Ammon's horn (tissue), 1 donor: ENCODE measurements at regions not wholly inside any gene's neighbourhood (a gene's known extent, or its start where the extent isn't known, plus 50 kb on each side); places are given as distances from the start of the nearest gene placed in this dataset.

ENCODE experiments used
- DNase-seq: peaks from one replicate; pipeline ENCODE4 v3.0.0-alpha.2; 2016; ENCODE audit warnings: low spot score

DNA sequence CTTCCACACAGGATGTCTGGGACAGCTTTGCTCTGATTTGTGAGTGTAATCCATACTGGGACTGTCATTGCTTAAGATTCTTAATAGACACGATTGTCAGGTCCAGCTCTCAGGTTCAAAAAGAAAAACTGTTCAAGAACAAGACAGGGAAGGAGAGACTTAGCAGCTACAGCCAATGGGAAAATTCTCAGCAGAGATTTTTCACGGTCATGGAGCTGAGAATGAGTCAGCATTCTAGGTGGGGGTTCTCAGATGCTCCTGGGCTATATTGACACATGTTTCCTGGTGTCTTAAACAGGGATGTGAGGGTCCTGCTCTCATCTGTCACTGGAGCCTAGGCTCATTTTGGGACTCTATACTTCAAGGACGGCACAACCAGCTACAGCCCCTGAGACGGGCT, 318.3 kb downstream of the RRAGC start:
- no peak for DNase-seq

GRCh38 chr1:38539931-38540330, 319.6 kb downstream of the RRAGC start:
- DNase-seq, result no peak

GRCh38 chr1:38538834-38539233, 320.7 kb downstream of the RRAGC start:
- no peak for DNase-seq

DNA sequence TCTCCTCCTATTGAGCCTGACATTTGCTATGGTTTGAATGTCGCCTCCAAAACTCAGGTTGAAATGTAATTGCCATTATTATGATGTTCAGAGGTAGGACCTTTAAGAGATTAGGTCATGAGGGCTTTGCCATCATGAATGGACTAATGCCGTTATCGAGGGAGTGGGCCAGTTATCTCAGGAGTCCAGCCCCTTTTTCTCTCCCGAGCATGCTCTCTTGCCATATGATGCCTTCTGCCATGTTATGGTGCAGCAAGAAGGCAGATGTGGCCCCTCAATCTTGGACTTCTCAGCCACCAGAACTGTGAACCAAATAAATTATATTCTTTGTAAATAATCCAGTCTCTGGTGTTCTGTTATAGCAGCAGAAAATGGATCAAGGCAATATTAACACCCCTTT, 323.5 kb downstream of the RRAGC start:
- no peak for DNase-seq

- DNase-seq, result no peak
Observed at GRCh38 chr1:38534473-38534823, 325.1 kb downstream of the RRAGC start.

GRCh38 chr1:38533772-38534472, 325.6 kb downstream of the RRAGC start:
- DNase-seq, result no peak

DNA sequence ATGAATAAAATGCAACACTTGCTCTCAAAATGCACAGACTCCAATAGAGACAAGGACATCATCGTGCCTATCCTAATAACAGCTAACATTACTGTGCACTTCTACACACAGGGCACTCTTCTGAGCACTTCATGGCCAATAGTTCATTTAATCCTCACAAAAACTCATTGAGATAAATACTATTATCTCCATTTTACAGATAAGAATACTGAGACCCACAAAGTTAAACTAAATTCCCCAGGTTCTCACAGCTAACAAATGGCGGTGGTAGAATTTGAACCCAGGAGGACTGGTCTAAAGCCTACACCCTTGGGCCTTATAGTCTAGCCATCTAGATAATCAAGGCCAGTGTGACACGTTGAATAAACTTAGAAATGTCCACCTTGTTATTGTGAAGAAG, 328.6 kb downstream of the RRAGC start:
- DNase-seq, result no peak

- no peak for DNase-seq
Observed at GRCh38 chr1:38529946-38530345, 329.6 kb downstream of the RRAGC start.

DNA sequence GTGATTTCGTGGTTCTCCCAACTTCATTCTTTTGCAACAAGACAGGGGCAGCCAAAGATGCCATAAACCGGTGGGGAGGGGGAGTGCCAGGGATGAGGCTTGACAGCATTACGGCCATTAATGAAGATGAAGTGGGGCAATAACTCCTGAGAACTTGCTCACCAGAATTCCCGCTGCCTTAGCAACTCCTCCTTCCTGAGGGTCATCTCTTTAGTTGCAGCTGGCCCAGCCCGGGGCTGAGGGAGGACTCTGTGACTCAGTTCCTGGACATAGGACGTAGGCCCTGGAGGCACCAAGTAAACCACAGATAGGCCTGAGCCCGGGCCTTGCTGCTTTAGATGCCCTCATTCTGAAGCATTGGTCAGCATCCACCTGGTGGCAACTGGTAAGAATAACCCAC, 330.2 kb downstream of the RRAGC start:
- DNase-seq, result no peak

GRCh38 chr1:38528623-38529022, 330.9 kb downstream of the RRAGC start:
- DNase-seq, result no peak

DNA sequence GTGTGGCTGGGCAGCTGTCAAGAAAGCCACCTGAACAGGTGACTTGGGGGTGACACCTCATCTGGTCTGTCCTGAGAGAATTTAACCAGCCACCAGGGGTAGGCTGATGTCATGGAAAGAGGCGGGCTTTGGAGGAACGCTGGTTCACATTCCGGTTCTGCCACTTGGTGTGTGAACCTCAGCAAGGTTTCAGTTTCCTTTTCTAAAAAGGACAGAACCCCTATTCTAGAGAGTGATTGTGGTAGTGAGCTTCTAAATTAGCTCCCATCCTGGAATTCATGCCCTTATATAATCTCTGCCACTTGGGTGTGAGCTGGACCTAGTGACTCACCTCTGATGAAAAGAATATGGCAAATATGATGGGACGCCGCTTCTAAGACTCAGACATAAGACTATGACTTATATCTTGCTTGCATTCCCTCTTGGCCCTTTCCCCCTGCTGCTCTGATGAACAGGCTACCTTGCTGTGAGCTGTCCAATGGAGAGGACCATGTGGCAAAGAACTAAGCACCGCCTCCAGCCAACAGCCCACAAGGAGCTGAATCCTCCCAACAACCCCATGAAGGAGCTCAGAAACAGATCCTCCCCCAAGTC, 332.1 kb downstream of the RRAGC start:
- no peak for DNase-seq

- DNase-seq, result no peak
Observed at GRCh38 chr1:38526046-38526445, 333.5 kb downstream of the RRAGC start.

DNA sequence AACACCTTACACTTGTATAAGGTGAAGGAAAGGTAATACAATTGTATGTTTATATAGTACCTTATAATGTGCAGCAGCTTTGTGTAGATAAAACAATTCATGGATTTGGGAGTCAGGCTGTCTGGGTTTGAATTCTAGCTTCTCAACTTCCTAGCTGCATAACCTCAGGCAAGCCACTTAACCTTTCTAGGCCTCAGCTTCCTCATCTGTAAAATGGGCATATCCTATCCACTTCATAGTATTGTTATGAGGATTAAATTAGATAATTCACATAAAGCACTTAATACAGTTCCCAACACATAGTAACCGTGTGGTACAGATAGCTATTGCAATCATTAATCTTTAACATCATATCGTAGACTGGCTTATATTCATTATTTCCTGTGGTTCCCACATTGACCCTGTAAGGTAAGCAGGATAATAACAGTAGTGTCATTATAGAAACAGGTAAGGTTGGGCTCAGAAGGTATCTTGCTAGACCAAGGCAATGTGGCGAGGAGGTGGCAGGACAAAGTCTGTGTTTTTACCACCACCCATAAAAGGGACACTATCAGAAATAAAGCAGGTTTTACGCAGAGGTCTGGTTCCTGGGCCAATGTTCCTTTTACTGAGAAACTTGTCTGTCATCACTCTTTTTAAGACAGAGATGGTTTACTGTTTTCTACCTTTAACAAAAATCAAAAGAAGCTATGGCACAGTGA, 334.1 kb downstream of the RRAGC start:
- no peak for DNase-seq

- DNase-seq, result no peak
Observed at GRCh38 chr1:38524025-38524641, 335.4 kb downstream of the RRAGC start.

GRCh38 chr1:38523568-38523939, 336.0 kb downstream of the RRAGC start:
- no peak for DNase-seq

DNA sequence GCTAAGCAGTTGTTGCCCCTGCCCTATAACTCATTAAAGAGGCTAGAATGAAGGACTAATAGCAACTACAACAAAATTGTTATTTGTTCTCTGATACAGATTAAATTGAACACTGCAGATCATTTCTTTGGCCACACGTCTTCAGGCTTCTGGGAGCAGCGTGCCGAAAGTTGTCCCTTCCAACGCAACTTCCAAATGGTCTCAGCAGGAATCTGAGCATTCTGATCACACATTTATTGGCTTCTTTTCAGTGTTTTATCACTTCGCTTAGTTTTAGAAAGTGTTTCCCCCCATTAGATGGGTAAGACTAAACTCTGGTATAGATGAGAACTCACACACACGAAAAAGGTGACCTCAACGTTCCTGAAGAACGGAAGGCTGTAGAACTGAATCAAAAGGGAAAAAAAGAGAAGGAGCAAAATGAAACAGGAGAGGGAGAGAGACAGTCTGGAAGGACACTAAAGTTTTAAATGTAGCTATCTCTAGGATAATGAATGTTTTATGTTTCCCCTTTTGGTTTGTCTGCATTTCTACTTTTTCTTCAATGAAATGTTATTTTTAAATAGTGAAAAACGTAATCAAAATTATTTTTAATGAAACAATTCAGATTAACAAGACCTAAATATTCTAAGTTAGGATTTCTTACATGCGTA, 336.5 kb downstream of the RRAGC start:
- DNase-seq, result no peak

DNA sequence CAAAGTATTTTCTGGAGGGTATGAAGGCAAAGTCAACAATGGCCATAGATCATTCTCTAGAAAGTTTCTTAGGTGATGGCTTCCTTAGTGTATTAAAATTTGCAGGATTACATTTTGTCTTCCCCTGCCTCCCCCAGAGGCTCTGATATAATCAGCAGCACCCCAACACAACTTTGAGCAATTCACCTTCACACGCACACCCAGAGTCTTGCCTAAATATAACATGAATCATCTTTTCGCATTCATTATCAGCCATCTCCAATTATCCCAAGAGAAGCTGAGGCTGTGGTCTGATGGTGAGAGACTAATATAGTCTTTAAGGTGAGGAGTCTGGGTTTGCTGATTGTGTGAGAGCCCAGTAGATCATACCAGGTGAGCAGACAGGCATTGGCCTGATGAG, 343.0 kb downstream of the RRAGC start:
- DNase-seq, result no peak

DNA sequence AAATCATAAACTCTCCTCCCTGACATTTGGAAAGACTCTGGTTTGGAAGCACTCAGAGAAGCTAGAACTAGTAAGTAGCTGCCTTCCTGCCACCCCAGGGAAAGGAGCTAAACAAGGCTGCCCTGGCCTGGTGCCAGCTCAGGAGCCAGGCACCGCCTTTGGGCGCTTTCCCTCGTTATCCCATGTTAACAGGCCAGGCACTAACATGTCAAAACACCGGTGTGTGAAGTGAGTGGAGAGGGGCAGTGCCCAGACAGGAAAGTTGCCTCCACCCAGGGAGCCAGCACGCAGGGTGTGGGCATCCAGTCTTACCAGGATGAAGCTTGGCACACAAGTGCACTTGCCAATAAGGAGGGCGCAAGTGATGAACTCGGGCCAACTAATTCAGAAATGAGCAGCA, 346.8 kb downstream of the RRAGC start:
- DNase-seq, result no peak

GRCh38 chr1:38512024-38512767, 347.4 kb downstream of the RRAGC start:
- no peak for DNase-seq

GRCh38 chr1:38508232-38508631, 351.3 kb downstream of the RRAGC start:
- no peak for DNase-seq

GRCh38 chr1:38507563-38507962, 352.0 kb downstream of the RRAGC start:
- DNase-seq, result no peak

GRCh38 chr1:38505944-38506343, 353.6 kb downstream of the RRAGC start:
- peak; percentile 18 for DNase-seq
